NOMO-1 (cell line): ENCODE measurements at regions not wholly inside any gene's neighbourhood (a gene's known extent, or its start where the extent isn't known, plus 50 kb on each side); places are given as distances from the start of the nearest gene placed in this dataset.
"Not testable (repeated sequence)": the region's sequence is repeated elsewhere in the genome, so short reads cannot be mapped to it uniquely, and the experiment has no call there.

Experiments used
- DNase-seq, 2 experiments: peaks; one replicate each; lab custom pipeline; 2025; ENCODE audit not compliant: unreplicated experiment in 2 of 2; lab: John Stamatoyannopoulos, UW

DNA sequence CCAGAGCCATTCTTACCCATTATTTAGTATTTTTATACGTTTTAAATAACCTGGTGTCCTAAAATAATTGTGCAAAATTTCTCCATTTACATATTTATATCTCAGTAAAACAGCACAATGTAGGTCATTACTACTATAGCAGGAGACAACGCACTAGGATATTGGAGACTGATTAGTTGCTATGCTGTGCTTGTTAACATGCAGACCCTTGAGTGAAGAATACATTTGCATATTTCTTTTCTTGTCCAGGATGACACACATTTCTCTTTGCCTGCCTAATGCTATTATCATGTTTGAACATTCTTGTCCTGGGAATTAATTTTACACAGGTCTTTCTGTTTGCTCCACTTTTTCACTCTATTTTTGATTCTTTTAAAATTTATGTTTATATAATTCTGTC, 823.8 kb upstream of the ATXN8OS start:
- no peak for DNase-seq

DNA sequence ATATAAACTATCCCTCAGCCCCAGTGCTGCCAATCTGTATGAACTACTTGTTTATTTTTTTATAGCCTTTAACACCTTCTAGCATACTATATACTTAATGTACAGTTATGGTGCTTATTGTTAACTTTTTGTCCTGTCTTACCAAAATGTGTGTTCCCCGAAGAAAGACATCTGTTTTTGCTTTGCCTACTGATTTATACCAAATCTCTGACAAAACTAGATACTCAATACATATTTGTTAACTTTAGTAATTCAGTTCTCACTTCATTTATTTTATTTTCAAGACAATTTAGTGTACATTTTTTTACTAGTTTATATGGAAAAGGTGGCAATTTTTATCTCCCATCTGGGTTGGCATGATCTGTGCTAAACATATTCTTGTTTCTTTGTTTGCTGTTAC, 824.3 kb upstream of the ATXN8OS start:
- DNase-seq, result no peak

DNA sequence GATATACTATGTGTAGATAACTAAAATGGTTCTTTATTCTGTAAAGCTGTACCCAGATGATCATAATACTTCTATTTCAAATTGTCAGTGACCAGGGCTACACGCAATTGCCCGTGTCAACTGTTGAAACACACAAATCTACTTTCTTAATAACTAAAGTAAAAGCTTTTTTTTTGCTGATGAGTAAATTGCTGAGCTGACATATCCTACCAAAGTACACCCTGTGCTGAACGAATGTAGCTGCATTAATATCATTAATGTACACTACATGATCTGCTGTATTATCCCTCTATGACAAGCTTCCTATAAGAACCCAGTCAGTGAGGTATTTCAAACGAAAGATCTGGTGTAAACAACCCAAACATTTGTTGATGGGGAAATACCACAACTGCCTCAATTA, 827.2 kb upstream of the ATXN8OS start:
- DNase-seq, result no peak

DNA sequence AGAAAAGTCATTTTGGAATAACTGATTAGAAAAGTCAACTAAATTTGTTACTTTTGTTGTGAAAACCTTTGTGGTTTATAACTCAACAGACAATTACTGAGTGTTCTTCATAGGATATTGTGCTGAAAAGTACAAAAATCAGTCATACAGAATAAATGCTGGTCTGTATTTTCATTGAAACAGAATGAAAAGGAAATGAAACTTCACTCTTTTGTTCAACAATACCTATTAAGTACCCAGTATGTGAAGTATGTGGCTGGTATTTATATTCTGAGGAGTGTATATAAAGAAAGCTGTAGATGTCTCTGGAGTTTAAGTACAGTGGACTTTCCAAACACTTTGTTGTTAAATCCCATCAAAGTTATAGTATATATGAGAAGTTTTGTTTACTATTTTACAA, 828.4 kb upstream of the ATXN8OS start:
- DNase-seq, result no peak

DNA sequence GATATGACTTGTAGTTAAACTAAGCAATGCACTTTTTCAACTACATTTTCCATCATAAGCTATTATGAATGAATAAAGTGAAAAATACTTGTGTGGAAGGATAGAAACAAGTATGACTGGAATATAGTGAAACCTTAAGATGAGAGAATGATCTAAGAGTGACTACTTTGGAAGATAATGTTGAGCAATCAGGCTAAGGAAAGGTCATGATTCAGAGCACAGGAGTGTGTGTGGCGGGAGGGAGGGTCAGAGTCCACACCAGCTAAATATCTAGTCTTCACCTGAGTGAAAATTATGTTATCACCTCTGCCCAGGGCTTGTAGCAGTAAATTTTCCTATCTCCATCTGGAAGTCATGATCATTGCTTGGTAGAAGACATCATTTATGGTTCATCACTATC, 833.4 kb upstream of the ATXN8OS start:
- DNase-seq, result no peak

DNA sequence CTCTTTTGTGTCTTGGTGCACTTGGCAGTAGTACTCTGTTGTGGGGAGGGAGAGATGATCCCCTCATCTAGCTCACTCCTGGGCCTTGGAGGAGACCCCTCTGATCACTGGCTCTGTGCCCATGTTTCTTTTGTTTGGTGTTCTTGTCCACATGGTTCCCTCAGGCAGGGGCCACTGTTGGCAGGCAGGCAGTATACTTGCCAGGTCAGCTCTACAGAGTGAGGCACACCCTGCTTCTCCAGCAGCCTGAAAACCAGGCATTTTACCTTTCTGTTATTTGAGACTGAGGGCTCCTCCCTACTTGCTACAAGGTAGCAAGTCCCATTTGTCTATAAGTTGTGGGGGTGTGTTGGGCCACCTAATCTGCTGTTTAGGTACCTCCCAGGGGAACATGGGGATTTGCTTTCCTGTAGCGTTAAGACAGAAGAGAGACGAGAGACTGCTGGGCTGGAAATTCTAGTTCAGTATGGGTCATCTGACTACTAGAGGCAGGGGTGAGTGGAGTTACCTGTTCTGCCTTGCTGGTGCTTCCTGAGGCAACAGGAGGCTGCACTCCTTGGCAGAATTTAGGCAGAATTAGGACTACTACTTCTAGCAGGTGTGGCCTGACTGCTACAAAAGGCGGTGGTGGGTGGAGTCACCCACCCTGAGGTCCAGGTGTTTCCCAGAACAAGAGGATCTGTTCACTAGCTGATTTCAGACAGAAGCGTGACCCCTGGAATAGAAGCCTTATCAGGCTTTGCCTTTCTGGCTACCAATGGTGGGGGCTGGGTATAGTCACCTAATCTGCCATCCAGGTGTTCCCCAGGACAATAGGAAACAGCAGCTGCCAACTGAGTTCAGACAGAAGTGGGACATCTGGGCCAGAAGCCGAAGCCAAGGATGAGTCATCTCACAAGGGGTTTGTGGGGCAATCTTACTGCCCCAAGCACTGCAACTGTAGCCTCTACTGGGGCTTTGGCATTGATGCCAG, 843.0 kb upstream of the ATXN8OS start:
- DNase-seq, result no peak

DNA sequence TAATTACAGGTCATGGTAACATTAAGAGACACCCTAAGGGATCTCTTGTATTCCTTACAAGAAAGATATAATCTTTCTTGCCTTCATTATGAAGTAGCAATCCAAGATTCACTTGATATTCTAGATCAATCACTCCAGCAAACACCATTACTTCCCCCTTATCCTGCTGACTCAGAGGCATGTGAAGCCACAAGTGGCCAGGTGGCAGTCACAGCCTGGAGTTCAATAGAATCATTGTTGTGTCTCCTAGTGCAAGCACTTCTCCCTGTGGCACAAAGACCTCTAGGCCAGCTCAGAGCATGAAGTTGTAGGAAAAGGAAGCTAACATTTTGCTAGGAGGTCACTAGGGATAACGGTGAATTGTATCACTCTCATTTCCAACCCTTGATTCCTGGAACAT, 864.3 kb upstream of the ATXN8OS start:
- DNase-seq, result no peak

DNA sequence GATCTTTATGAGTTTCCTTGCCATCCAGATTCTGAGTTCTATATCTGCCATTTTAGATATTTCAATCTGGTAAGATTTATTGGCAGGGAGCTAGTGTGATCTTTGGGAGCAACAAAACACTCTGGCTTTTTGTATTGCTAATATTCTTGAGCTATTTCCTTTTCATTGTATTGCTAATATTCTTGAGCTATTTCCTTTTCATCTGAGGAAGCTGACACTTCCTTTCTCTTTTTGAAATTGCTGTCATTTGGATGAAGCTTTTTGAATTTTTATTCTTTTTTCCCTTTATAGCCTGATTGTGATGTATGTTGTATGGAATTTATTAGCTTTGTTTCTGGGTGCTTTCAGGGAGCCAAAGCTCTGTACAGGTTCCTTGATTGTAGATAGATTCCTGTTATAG, 873.5 kb upstream of the ATXN8OS start:
- no peak for DNase-seq

DNA sequence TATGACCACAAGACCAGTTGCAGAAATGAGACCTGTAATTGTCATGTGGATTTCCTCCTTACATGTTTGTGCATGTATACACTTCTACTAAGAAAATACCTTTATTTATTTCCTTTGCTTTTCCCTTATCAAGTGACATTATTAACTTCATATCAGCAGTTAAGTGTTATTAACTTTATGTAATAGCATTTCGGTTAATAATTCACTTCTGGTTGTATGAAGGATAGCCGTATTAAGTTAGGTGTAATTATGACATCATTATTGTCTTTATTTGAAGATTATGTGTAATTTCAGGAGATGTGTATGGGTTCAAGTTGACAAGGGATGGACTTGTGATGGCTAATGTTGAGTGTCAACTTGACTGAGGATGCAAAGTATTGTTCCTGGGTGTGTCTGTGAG, 881.2 kb upstream of the ATXN8OS start:
- no peak for DNase-seq

DNA sequence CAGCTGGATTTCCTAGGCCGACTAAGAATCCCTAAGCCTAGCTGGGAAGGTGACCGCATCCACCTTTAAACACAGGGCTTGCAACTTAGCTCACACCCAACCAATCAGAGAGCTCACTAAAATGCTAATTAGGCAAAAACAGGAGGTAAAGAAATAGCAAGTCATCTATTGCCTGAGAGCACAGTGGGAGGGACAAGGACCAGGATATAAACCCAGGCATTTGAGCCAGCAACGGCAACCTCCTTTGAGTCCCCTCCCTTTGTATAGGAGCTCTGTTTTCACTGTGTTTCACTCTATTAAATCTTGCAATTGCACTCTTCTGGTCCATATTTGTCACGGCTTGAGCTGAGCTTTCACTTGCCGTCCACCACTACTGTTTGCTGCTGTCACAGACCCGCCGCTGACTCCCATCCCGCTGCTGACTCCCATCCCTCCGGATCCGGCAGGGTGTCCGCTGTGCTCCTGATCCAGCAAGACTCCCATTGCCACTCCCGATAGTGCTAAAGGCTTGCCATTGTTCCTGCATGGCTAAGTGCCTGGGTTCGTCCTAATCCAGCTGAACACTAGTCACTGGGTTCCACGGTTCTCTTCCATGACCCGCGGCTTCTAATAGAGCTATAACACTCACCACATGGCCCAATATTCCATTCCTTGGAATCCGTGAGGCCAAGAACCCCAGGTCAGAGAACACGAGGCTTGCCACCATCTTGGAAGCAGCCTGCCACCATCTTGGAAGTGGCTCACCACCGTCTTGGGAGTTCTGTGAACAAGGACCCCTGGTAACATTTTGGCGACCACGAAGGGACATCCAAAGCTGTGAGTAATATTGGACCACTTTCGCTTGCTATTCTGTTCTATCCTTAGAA, 885.8 kb upstream of the ATXN8OS start:
- not testable (repeated sequence) for DNase-seq

DNA sequence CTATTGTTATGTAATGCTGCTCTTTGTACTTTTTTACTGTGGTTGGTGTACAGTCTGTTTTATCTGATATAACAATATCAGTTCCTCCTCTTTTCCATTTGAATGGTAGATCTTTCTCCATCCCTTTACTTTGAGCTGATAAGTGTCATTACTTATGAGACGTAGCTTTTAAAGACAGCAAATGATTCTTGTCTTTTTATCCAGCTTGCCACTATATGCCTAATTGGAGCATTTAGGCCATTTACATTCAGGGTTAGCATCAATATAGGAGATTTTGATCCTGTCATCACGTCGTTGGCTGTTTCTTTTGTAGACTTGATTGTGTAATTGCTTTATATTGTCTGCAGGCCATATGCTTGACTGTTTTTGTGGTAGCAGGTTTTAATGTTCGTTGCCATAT, 894.2 kb upstream of the ATXN8OS start:
- DNase-seq, result no peak

DNA sequence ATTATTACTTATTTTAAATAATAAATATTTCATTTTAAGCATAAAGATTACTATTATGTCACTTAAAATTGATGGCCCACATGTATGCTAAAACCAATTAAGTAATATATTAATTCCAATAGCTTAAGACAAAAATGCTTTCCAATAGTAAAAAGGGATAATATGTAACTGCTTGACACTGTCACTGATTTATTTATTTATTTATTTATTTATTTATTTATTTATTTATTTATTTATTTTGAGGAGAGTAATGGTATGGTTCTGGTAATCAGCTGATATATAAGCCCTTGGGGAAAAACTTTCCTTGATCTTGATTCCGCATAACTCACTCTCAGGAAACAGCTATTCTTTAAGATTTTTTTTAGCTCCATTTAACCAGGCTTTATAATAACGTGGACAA, 903.0 kb upstream of the ATXN8OS start:
- no peak for DNase-seq

DNA sequence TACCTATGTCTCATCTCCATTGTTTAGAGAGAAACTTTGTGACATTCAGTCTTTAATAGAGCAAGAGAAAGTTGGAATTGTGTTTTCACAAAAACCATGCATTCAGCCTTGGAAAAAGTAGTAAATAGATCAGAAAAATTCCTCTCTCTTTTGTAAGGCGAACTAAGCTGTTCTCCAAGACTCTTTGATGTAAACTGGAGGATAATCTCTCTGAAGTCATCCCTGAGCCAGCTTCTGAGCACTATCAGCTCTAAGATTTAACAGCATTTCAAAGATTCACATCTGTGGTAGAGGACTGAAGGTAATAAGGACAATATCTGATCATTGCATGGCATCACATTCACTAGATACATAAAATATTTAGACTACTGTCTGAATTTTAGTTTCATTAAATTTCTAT, 904.6 kb upstream of the ATXN8OS start:
- DNase-seq, result no peak

DNA sequence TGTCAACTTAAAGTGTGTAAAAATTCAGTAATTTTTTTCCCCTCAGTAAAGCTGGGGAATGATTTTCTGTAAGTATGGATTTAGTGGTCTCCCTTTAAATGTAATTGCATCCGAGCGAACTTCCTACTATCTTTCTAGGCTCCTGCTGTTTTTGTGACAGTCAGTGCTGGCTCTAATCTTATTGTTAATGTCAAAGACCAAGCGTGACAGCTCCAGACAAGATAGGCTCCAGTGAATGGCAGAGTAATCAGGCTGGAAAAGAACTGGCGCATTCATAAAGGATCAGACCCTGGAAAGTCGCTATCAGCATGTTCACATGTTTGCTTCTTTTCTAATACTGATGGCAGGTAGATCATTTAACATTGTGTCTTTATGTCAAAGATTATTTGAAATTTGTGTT, 908.0 kb upstream of the ATXN8OS start:
- no peak for DNase-seq

DNA sequence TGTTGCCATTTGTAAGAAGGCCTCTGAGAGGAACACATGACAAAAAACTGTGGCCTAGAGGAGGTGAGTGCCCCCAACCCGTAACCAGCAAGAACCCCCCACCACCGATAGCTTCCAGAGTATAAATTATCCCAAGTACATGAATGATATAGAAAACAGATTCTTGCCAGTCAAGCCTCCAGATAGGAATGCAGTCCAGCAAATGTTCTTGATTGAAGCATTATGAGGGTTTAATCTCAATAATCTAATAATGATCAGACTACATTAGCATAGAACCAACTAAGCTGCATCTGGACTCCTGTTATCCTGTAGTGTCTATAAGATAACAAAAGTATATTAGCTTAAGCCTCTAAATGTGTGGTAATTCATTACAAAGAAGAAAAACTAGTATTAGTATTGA, 908.9 kb upstream of the ATXN8OS start:
- DNase-seq, result no peak

DNA sequence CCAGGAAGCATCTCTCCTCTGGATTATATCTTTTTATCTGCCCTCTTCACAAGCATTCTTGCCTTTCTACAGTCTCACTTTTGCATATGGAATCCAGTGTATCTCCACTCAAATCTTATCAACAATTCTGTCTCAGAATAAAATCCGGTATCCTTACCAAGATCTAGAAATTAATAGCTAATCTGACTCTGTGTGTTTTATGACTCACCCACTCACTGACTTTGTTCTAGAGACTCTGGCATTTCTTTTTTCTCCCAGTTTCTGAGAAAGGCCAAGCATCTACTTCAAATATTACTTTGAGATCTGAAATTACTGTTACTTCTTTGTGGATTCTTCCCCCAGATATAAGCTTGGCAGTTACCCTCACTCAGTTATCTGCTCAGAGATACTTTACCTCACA, 913.5 kb upstream of the ATXN8OS start:
- DNase-seq, result no peak

DNA sequence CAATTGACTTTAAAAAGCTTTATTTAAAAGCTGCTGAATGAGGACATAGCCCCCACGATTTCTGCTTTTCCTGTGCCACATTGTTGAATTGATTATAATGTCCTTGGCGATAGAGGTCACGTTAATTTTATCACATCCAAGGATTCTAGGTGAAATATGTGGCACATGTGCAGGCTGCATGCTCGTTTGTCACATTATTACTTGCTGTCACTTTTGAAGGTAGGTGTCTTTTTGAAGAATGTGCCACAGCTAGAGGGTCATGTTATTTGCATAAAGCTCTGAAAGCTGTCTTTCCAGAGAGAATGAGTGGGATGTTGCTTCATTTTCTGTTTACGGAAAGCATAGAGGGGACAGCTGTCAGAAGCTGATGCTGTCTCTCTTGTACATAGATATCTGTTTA, 927.6 kb upstream of the ATXN8OS start:
- DNase-seq, result no peak

DNA sequence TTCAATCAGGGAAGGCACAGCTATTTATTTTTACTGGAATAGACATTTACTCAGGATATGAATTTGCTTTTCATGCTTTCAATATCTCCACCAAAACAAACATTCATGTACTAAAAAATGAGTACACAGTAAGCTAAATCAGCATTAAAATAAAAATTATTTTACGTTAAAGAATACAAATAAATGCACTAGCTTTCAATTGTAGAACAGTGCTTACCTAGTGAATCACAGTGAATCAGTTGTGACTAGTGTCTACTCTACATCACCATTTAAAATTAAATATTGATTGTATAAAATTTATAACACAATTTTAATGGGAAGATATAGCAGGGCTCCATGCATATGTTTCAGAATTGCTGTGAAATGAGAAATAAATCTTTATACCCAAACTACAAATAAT, 929.6 kb upstream of the ATXN8OS start:
- no peak for DNase-seq

DNA sequence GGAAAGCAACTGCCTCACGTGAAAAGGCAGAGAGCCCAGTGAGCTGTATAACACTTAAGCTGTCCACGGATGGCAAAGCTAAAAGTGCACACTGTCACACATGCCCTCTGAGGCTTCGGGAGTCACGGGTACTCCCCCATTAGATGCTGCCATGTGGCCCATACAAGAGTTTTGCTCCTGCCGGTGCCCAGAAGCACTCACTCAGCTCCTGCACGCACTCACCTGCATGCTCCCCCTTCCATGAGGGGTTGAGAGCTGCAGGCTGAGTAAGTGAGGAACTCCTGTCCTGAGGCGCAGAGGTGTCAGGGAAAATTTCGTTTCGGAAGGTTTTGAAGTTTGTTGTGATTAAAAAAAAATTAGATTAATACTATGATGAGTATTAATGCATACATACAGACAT, 939.2 kb upstream of the ATXN8OS start:
- no peak for DNase-seq

DNA sequence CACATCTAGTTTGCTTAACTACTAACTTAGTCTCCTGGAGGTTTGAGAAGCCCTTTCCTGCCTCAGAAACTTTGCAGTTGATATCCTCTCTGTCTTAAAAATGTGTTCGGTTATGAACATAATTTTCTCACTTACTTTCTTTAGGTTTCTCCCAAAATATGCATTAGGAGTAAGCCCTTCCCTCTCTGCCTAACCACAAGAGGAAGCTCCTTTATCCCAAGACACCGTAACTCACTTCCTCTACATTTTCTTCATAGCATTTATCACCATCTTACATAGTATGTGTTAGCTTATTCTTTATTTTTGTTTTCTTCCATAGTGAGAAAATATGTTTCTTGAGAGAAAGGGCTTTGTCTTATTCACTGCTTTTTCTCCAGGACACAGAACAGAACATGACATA, 952.5 kb upstream of the ATXN8OS start:
- no peak for DNase-seq

DNA sequence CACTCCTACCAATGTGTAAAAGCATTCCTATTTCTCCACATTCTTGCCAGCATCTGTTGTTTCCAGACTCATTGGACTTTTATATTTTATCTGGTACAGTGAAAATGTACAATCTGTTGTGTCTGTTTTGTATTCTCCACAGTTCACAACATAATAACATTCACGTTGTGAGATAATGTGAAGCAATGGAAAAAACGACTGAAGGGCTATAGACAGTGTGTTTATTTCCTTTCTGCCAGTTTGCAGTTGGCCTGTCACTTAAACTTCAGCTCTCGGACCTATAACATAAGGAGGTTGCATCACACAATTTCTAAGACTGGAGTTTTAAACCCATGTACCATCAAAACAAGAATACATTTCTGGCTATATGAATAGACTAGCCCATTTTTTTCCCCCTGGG, 965.5 kb upstream of the ATXN8OS start:
- DNase-seq, result no peak

DNA sequence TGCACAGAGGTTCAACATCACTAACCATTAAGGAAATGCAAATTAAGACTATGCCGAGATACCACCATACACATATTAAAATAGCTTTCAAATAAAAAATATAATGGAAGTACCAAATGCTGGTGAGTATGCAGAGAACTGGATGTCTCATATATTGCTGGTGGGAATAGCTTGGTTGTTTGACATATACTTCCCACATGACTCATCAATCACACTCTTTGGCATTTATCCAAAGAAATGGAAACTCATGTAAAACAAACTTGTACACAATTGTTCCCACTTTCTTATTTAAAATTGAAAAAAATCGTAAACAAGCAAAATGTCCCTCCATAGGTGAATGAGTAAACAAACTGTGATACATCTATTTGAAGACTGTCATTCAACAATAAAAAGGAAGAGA, 982.6 kb upstream of the ATXN8OS start:
- no peak for DNase-seq
